IMR-90 (cell line): ENCODE measurements at regions not wholly inside any gene's neighbourhood (a gene's known extent, or its start where the extent isn't known, plus 50 kb on each side); places are given as distances from the start of the nearest gene placed in this dataset.

Experiments
- ATAC-seq: fragments of 200-7000 bp; cut with Tn5 transposase; 2 replicates; pipeline ENCODE4 v1.9.1; 2020; ENCODE audit warnings: low read depth, mild to moderate bottlenecking, moderate library complexity
- BruUV-seq: library from RNA; stranded (reverse); fragments of 400-500 nt; replicated peaks from 2 replicates; lab custom pipeline; 2021; lab: Mats Ljungman, UMichigan
- CTCF ChIA-PET: fragments of 300-600 bp; formaldehyde crosslinking; extraction: SDS; loops from one replicate; lab custom pipeline; 2021; ENCODE audit warnings: antibody characterized with exemption; lab: Yijun Ruan, JAX
- POLR2A ChIA-PET: fragments of 300-600 bp; sonication (Branson Sonifier 250); formaldehyde crosslinking; loops from one replicate; lab custom pipeline; 2022; ENCODE audit warnings: antibody characterized with exemption; ENCODE audit not compliant: unreplicated experiment; lab: Charles Lee
- DNase-seq: peaks from one replicate; pipeline ENCODE4 v3.0.0; 2013
- H2AFZ ChIP-seq: replicated peaks from 2 replicates; pipeline ENCODE3; 2013; ENCODE audit warnings: low read length, mild to moderate bottlenecking; ENCODE audit not compliant: poor library complexity
- H2AK5ac ChIP-seq: 2 replicates; pipeline ENCODE4 v1.6.1; 2013; ENCODE audit warnings: low read depth, low read length, inconsistent platforms
- H2AK9ac ChIP-seq: replicated peaks from 2 replicates; pipeline ENCODE3; 2013; ENCODE audit warnings: mild to moderate bottlenecking, low read depth, low read length, moderate library complexity; ENCODE audit not compliant: poor library complexity
- H2BK120ac ChIP-seq: 2 replicates; pipeline ENCODE4 v1.6.1; 2013; ENCODE audit warnings: low read depth, low read length, inconsistent platforms
- H2BK15ac ChIP-seq: 3 replicates; pipeline ENCODE4 v1.6.1; 2013; ENCODE audit warnings: low read depth, low read length, inconsistent platforms
- H2BK20ac ChIP-seq: 2 replicates; pipeline ENCODE4 v1.6.1; 2013; ENCODE audit warnings: low read depth, mild to moderate bottlenecking, inconsistent platforms, low read length, moderate library complexity
- H2BK5ac ChIP-seq: 2 replicates; pipeline ENCODE4 v1.6.1; 2013; ENCODE audit warnings: mild to moderate bottlenecking, low read depth, low read length, inconsistent platforms; ENCODE audit not compliant: poor library complexity, severe bottlenecking
- H3K14ac ChIP-seq: replicated peaks from 2 replicates; pipeline ENCODE4 v1.6.1; 2013; ENCODE audit warnings: low read depth, low read length, inconsistent platforms
- H3K18ac ChIP-seq: 2 replicates; pipeline ENCODE4 v1.6.1; 2013; ENCODE audit warnings: low read depth, low read length, control low read depth
- H3K23ac ChIP-seq: 2 replicates; pipeline ENCODE4 v1.6.1; 2013; ENCODE audit warnings: low read depth, low read length, inconsistent platforms
- H3K27ac ChIP-seq: 2 replicates; pipeline ENCODE4 v1.5.1; 2013; ENCODE audit warnings: mild to moderate bottlenecking, control low read depth, low read length; ENCODE audit not compliant: insufficient read depth
- H3K27me3 ChIP-seq: 2 replicates; pipeline ENCODE4 v1.6.1; 2013; ENCODE audit warnings: low read length; ENCODE audit not compliant: control insufficient read depth, insufficient read depth
- H3K36me3 ChIP-seq: 2 replicates; pipeline ENCODE4 v1.6.1; 2013; ENCODE audit warnings: low read length, mixed read lengths; ENCODE audit not compliant: control insufficient read depth, insufficient read depth
- H3K4ac ChIP-seq: 2 replicates; pipeline ENCODE4 v1.6.1; 2013; ENCODE audit warnings: low read depth, low read length, inconsistent platforms
- H3K4me1 ChIP-seq: 2 replicates; pipeline ENCODE4 v1.6.1; 2013; ENCODE audit warnings: low read length, mixed read lengths; ENCODE audit not compliant: control insufficient read depth, insufficient read depth
- H3K4me2 ChIP-seq: 2 replicates; pipeline ENCODE4 v1.6.1; 2013; ENCODE audit warnings: low read depth, mild to moderate bottlenecking, control low read depth, low read length, moderate library complexity
- H3K4me3 ChIP-seq: 2 replicates; pipeline ENCODE4 v1.5.1; 2013; ENCODE audit warnings: low read depth, mild to moderate bottlenecking, control low read depth, low read length, moderate library complexity; ENCODE audit not compliant: insufficient read depth
- H3K56ac ChIP-seq: 2 replicates; pipeline ENCODE4 v1.6.1; 2013; ENCODE audit warnings: low read length, inconsistent platforms; ENCODE audit not compliant: insufficient read depth; ENCODE audit errors: extremely low read depth
- H3K79me1 ChIP-seq, 2 experiments: 2 replicates each; pipeline ENCODE4 v1.6.1; 2013; ENCODE audit warnings: low read length in 2 of 2, inconsistent platforms in 1 of 2, low read depth in 1 of 2
- H3K9ac ChIP-seq: 2 replicates; pipeline ENCODE4 v1.6.1; 2013; ENCODE audit warnings: low read depth, low read length, control low read depth
- H3K9me1 ChIP-seq: 2 replicates; pipeline ENCODE4 v1.6.1; 2013; ENCODE audit warnings: low read length, inconsistent platforms; ENCODE audit not compliant: insufficient read depth
- H3K9me3 ChIP-seq: 2 replicates; pipeline ENCODE4 v1.6.1; 2013; ENCODE audit warnings: low read length; ENCODE audit not compliant: control insufficient read depth, insufficient read depth
- H4K20me1 ChIP-seq: 2 replicates; pipeline ENCODE4 v1.6.1; 2013; ENCODE audit warnings: low read length, inconsistent platforms; ENCODE audit not compliant: insufficient read depth
- H4K5ac ChIP-seq: 2 replicates; pipeline ENCODE4 v1.6.1; 2013; ENCODE audit warnings: mild to moderate bottlenecking, low read depth, low read length, control low read depth
- H4K8ac ChIP-seq, 2 experiments: 2 replicates each; pipeline ENCODE4 v1.6.1; 2013; ENCODE audit warnings: low read depth in 2 of 2, low read length in 2 of 2, control low read depth in 1 of 2, inconsistent platforms in 1 of 2
- H4K91ac ChIP-seq: 2 replicates; pipeline ENCODE4 v1.6.1; 2013; ENCODE audit warnings: low read depth, low read length, inconsistent platforms; ENCODE audit not compliant: insufficient read depth
- BHLHE40 ChIP-seq: fragments of 150-350 bp; IDR thresholded peaks from 2 replicates; pipeline ENCODE4 v1.6.1; 2016; ENCODE audit warnings: mild to moderate bottlenecking, low read depth, low read length
- CEBPB ChIP-seq: IDR thresholded peaks from 2 replicates; pipeline ENCODE4 v1.6.1; 2012; ENCODE audit warnings: low read depth, low read length, improper control_type of control experiment
- CHD1 ChIP-seq: IDR thresholded peaks from 2 replicates; pipeline ENCODE4 v1.6.1; 2012; ENCODE audit warnings: low read depth, low read length, improper control_type of control experiment
- FOS ChIP-seq: fragments of 150-350 bp; IDR thresholded peaks from 2 replicates; pipeline ENCODE4 v1.6.1; 2016; ENCODE audit warnings: low read depth, low read length
- MAFK ChIP-seq: IDR thresholded peaks from 2 replicates; pipeline ENCODE4 v1.6.1; 2012; ENCODE audit warnings: low read depth, low read length, improper control_type of control experiment
- MAZ ChIP-seq: IDR thresholded peaks from 2 replicates; pipeline ENCODE4 v1.6.1; 2012; ENCODE audit warnings: low read depth, mild to moderate bottlenecking, low read length, improper control_type of control experiment, moderate library complexity, borderline replicate concordance
- MXI1 ChIP-seq: IDR thresholded peaks from 2 replicates; pipeline ENCODE4 v1.6.1; 2012; ENCODE audit warnings: low read depth, mild to moderate bottlenecking, low read length, moderate library complexity, borderline replicate concordance
- NFE2L2 ChIP-seq: fragments of 150-350 bp; IDR thresholded peaks from 2 replicates; pipeline ENCODE4 v1.6.1; 2016; ENCODE audit warnings: low read depth, mild to moderate bottlenecking, low read length
- POLR2A ChIP-seq: IDR thresholded peaks from 2 replicates; pipeline ENCODE4 v1.6.1; 2012; ENCODE audit warnings: mild to moderate bottlenecking, low read depth, low read length
- RAD21 ChIP-seq: IDR thresholded peaks from 2 replicates; pipeline ENCODE4 v1.6.1; 2012; ENCODE audit warnings: low read length, improper control_type of control experiment
- RCOR1 ChIP-seq: IDR thresholded peaks from 2 replicates; pipeline ENCODE4 v1.6.1; 2012; ENCODE audit warnings: mild to moderate bottlenecking, low read length, improper control_type of control experiment; ENCODE audit not compliant: insufficient replicate concordance
- RFX5 ChIP-seq: IDR thresholded peaks from 2 replicates; pipeline ENCODE4 v1.8.0; 2012; ENCODE audit warnings: low read depth, mild to moderate bottlenecking, low read length, moderate library complexity
- SMC3 ChIP-seq: fragments of 150-350 bp; IDR thresholded peaks from 2 replicates; pipeline ENCODE4 v1.6.1; 2016; ENCODE audit warnings: low read depth, mild to moderate bottlenecking, antibody characterized with exemption, low read length, moderate library complexity
- WGBS, 2 experiments: methylation state at CpG; one replicate each; pipeline versions ENCODE4 v1.1.5 to v1.1.7; 2013; ENCODE audit warnings: missing lambda C conversion rate in 2 of 2; ENCODE audit not compliant: insufficient read length in 1 of 2; ENCODE audit errors: extremely low coverage in 2 of 2; 5-methylcytosine and 5-hydroxymethylcytosine counted together
- dilution Hi-C: fragments of 300-500 bp; cut with HindIII; formaldehyde crosslinking; loops from one replicate; pipeline ENCODE4 v1.14.3; 2018; ENCODE audit warnings: low sequenced_read_pairs; ENCODE audit not compliant: unreplicated experiment
- in situ Hi-C: fragments of 300-500 bp; cut with MboI; formaldehyde crosslinking; loops from 3 replicates; pipeline ENCODE4 v1.14.3; 2019; ENCODE audit warnings: low sequenced_read_pairs, inconsistent platforms, mixed read lengths
- intact Hi-C: fragments of 100-400 bp; cut with micrococcal nuclease; formaldehyde crosslinking; loops from 2 replicates; pipeline ENCODE4 v1.10.0; 2022
- TF ChIP-seq, protein P1 (sequence below): conservative IDR thresholded peaks from 2 replicates; pipeline ENCODE4 v1.5.1; 2012; ENCODE audit warnings: mild to moderate bottlenecking, low read depth, low read length, improper control_type of control experiment
- TF ChIP-seq, protein P2 (sequence below): fragments of 150-350 bp; IDR thresholded peaks from 2 replicates; pipeline ENCODE4 v1.6.1; 2016; ENCODE audit warnings: low read depth, mild to moderate bottlenecking, low read length, moderate library complexity, borderline replicate concordance
- TF ChIP-seq, protein P3 (sequence below): fragments of 150-350 bp; IDR thresholded peaks from 2 replicates; pipeline ENCODE4 v1.6.1; 2017; ENCODE audit warnings: mild to moderate bottlenecking, antibody characterized with exemption, low read length, low read depth

DNA sequence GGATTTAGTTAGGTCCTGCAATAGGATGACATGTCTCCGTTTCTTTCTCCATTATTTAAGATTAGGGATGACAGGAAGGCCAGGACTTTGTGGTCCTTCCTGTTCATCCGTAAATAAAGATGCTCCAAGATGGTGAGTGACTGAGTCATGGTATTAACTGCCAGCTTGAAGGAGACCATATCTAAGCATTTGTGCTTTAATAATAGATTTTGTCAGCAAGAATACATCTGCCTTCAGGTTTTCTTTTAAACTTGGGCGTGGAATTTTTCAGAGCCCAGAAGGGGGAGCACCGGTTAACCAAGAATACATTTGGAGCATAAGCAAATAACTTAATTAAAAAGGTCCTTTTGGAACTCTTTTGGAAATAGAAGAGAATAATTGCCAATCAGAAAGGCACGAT is 68.2 kb downstream of the ARHGAP35 start:
- peaks cover 87% of the 10 kb centered on the region for H4K20me1 ChIP-seq
- H3K27me3 ChIP-seq: no peaks in the 10 kb centered on the region
- peaks cover 30% of the 10 kb centered on the region for H3K4me1 ChIP-seq
- H3K4me3 ChIP-seq: no peak overlapping the region
- peaks cover 67 to 97% of the 10 kb centered on the region in 2 experiments for H3K79me1 ChIP-seq
- H2AK9ac ChIP-seq: no peak overlapping the region
- H2BK5ac ChIP-seq: no peak overlapping the region
- DNase-seq (peak; percentile 27), ATAC-seq (no peak)
- in situ Hi-C loops: no loop called here
- no peak overlapping the region for H2BK15ac ChIP-seq
- dilution Hi-C loops: no loop called here
- H4K8ac ChIP-seq: no peak overlapping the region
- peaks cover 34% of the 10 kb centered on the region for H3K9me1 ChIP-seq
- H3K4me2 ChIP-seq: no peak overlapping the region
- BruUV-seq: no TSS peak
- H4K91ac ChIP-seq: no peak overlapping the region
- H2BK20ac ChIP-seq: no peak overlapping the region
- 40% methylated on average over 1 of the region's 5 CpGs; no CpG with 5 or more reads in 1 of the 2 experiments for WGBS, 2 experiments
- no peaks in the 10 kb centered on the region for H3K9me3 ChIP-seq
- no peak overlapping the region for H2BK120ac ChIP-seq
- H3K56ac ChIP-seq: no peak overlapping the region
- no peak overlapping the region for H3K9ac ChIP-seq
- intact Hi-C loops: no loop called here
- no peak overlapping the region for H2AK5ac ChIP-seq
- CTCF ChIA-PET: no interaction called here
- H2AFZ ChIP-seq: no peak overlapping the region
- TF ChIP-seq, protein P1, sequence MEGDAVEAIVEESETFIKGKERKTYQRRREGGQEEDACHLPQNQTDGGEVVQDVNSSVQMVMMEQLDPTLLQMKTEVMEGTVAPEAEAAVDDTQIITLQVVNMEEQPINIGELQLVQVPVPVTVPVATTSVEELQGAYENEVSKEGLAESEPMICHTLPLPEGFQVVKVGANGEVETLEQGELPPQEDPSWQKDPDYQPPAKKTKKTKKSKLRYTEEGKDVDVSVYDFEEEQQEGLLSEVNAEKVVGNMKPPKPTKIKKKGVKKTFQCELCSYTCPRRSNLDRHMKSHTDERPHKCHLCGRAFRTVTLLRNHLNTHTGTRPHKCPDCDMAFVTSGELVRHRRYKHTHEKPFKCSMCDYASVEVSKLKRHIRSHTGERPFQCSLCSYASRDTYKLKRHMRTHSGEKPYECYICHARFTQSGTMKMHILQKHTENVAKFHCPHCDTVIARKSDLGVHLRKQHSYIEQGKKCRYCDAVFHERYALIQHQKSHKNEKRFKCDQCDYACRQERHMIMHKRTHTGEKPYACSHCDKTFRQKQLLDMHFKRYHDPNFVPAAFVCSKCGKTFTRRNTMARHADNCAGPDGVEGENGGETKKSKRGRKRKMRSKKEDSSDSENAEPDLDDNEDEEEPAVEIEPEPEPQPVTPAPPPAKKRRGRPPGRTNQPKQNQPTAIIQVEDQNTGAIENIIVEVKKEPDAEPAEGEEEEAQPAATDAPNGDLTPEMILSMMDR: peak; percentile 35; the same call in 1 of the 2 replicates
- TF ChIP-seq CHD1 (no peak), SMC3 (peak; percentile 42), MAFK (no peak), POLR2A (no peak), NFE2L2 (no peak), FOS (no peak), RFX5 (no peak), RCOR1 (no peak), BHLHE40 (no peak), MAZ (no peak), RAD21 (0 out of 2 replicates have a peak, but pooled peaks have one; percentile 14), MXI1 (no peak), CEBPB (no peak)
- TF ChIP-seq, protein P2, sequence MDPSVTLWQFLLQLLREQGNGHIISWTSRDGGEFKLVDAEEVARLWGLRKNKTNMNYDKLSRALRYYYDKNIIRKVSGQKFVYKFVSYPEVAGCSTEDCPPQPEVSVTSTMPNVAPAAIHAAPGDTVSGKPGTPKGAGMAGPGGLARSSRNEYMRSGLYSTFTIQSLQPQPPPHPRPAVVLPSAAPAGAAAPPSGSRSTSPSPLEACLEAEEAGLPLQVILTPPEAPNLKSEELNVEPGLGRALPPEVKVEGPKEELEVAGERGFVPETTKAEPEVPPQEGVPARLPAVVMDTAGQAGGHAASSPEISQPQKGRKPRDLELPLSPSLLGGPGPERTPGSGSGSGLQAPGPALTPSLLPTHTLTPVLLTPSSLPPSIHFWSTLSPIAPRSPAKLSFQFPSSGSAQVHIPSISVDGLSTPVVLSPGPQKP: no peak
- TF ChIP-seq, protein P3, sequence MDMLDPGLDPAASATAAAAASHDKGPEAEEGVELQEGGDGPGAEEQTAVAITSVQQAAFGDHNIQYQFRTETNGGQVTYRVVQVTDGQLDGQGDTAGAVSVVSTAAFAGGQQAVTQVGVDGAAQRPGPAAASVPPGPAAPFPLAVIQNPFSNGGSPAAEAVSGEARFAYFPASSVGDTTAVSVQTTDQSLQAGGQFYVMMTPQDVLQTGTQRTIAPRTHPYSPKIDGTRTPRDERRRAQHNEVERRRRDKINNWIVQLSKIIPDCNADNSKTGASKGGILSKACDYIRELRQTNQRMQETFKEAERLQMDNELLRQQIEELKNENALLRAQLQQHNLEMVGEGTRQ: no peak
- H3K36me3 ChIP-seq: no peaks in the 10 kb centered on the region; the same call in 1 of the 2 replicates
- POLR2A ChIA-PET: no interaction called here
- H3K18ac ChIP-seq: no peak overlapping the region
- no peak overlapping the region for H4K5ac ChIP-seq
- no peak overlapping the region for H3K27ac ChIP-seq
- H3K23ac ChIP-seq: no peak overlapping the region
- H3K14ac ChIP-seq: no peak overlapping the region
- no peak overlapping the region for H3K4ac ChIP-seq
